Cardiac fibroblast (primary cell): ENCODE measurements at regions not wholly inside any gene's neighbourhood (a gene's known extent, or its start where the extent isn't known, plus 50 kb on each side); places are given as distances from the start of the nearest gene placed in this dataset.

Experiments used
- DNase-seq, 2 donors: peaks; one replicate each; pipeline versions ENCODE4 v3.0.0 to v3.0.0-alpha.2; 2010; ENCODE audit warnings: low read depth in 2 of 2
- H3K4me3 ChIP-seq, 2 donors: replicated peaks in 1 of 2; 1 replicate in 1 of 2; 2 replicates in 1 of 2; pipeline ENCODE4 v1.5.1; 2011; ENCODE audit warnings: low read depth in 2 of 2, low read length in 2 of 2, mild to moderate bottlenecking in 2 of 2, moderate library complexity in 1 of 2
- TF ChIP-seq, protein P1 (sequence below): IDR thresholded peaks from one replicate; pipeline ENCODE4 v1.5.1; 2011; ENCODE audit warnings: low read depth, mild to moderate bottlenecking, low read length, inconsistent platforms

DNA sequence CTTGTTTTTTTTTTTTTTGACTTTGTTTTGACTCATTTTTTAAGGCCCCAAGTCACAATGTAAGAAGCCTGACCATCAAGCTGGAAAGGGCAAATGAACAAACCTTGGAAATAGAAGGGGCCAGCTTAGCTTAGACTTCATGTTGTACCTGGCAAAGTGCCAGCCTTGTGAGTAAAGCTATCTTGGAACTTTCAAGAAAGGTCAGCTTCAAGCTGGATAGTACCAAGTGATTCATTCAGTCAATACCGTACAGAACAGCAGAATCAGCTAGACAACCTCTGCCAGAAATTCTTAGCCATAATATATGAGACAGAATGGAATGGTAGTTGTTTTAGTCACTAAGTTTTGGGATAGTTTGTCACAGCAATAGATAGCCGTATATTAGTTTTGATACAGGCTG, 1492.2 kb upstream of the TENM3 start:
- no peak overlapping the region for H3K4me3 ChIP-seq
- peak in 1 of 2 donors; percentile 0 for DNase-seq
- TF ChIP-seq, protein P1, sequence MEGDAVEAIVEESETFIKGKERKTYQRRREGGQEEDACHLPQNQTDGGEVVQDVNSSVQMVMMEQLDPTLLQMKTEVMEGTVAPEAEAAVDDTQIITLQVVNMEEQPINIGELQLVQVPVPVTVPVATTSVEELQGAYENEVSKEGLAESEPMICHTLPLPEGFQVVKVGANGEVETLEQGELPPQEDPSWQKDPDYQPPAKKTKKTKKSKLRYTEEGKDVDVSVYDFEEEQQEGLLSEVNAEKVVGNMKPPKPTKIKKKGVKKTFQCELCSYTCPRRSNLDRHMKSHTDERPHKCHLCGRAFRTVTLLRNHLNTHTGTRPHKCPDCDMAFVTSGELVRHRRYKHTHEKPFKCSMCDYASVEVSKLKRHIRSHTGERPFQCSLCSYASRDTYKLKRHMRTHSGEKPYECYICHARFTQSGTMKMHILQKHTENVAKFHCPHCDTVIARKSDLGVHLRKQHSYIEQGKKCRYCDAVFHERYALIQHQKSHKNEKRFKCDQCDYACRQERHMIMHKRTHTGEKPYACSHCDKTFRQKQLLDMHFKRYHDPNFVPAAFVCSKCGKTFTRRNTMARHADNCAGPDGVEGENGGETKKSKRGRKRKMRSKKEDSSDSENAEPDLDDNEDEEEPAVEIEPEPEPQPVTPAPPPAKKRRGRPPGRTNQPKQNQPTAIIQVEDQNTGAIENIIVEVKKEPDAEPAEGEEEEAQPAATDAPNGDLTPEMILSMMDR, result no peak

DNA sequence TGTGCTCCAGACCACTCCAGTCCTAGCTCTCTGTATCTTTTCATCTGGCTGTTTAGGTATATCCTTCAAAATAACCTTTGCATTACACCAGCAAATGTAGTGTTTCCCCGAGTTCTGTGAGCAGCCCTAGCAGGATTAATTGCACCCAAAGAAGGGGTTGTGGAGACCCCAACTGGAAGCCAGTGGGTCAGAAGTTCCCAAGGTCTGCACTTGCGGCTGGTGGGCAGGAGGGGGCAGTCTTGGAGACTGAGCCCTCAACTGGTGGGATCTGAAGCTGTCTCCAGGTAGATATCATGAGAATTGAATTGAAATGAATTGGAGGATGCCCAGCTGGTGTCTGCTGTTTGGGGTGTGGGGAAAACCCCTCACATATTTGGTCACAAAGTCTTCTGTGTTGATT, 1485.3 kb upstream of the TENM3 start:
- no peak overlapping the region for H3K4me3 ChIP-seq
- DNase-seq, result no peak
- TF ChIP-seq, protein P1, result no peak

DNA sequence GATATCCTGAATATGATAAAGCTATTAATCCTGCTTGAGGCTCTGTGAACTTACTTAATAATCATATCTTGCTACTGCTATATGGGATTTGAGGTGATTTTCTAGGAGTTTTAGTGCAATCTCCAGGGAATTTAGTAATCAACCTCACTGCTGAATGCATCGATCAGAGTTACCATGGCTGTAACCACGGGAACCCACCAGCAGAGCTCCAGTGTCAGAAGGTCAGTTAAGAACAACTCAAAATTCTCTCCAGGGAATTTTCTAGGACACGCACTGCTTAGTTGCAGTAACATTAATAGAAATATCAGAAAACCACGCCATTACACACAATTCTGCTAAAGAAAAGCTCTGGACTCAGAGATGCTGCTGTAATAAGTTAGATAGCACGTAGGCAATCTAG, 1477.2 kb upstream of the TENM3 start:
- TF ChIP-seq, protein P1, result no peak
- DNase-seq, result no peak
- H3K4me3 ChIP-seq, result no peak overlapping the region

DNA sequence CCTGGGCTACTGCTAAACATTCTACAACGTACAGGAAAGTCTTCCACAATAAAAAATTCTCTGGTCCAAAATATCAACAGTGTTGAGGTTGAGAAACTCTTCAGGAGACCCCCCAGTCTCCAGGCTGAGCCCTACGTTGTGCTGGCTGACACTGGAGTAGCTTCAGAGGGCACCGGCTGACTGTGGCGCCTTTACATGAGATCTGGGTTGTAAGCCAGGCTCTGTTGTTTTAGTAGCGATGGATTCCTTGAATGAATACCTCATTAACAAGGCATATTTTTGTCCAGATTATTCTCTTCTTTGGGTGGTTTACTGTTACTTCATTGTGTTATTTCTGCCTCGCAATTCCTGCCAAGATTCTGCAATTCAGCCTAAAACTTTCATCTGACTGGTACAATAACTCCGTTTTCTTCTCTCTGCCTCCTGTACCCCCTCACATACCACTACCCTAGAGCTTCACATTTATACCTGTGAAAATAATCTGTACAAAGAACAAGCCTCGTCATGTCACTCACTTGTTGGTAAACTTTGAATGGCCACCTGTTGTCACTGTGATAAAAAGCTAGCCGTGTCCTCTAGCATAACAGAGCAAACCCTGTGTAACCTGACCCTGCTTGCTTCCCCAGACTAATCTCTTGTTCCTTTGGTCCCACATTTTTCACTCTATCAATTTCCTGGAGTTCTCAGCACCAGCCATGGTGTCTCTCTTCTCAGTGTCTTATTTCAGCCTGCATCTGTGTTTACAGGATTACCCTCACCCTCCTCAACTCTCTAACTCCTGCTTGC, 1476.1 kb upstream of the TENM3 start:
- TF ChIP-seq, protein P1, result no peak
- DNase-seq, result no peak
- no peak overlapping the region for H3K4me3 ChIP-seq

DNA sequence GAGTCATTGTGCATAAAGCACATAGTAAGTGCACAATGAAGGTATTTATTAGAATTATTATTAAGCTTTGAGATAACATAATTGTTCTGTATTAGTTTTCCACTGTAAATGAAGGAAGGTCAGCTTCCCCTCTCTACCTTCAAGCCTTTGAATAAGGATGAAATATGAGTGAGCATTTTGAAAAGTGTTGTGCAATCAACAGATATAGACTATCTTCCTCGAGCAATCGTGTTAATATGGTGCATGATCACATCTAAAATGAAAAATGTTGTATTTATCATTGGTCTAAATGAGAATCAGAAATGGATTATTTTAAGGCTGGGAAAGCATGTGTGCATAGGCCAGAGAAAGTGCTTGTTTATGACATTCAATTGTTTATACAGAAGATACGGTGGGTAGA, 1474.6 kb upstream of the TENM3 start:
- TF ChIP-seq, protein P1, result no peak
- DNase-seq, result no peak
- no peak overlapping the region for H3K4me3 ChIP-seq

DNA sequence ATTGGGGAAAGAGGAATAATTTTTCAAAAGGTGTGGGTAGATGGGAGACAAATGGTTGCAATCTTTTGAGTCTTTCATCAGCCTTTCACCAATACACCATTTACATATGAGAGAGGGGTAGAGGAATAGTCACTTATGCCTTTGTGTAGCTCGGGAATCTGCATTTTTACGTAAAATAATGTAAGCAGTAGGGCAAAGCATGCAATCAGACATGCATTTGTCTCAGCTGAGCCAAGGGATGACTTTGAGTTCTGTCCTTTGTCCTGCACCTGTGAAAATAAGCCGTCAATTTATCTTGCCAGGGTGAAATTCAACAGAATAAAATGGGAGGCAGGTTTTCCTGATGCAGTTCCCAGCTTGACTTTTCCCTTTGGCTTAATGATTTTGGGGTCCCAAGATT, 1473.4 kb upstream of the TENM3 start:
- TF ChIP-seq, protein P1, result no peak
- DNase-seq, result no peak
- no peak overlapping the region for H3K4me3 ChIP-seq

DNA sequence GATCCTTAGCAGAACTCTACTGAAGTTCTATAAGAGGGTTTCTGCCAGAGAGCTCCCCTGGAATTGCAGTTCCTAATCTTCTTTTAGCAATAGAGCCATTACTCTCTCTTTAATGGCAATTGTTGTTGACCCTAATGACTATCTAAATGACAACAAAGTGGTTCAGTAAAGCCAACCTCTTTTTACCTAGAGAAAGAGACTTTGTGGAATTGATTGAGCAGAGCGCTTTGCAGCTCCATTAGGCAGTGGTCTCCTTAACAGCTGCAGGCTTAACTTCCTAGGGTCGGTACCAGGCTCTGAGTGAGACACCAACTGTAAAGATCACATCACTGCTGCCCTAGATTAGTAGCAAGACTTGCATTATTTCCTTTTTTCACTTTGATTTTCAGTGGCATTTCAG, 1472.9 kb upstream of the TENM3 start:
- no peak overlapping the region for H3K4me3 ChIP-seq
- TF ChIP-seq, protein P1, result no peak
- no peak for DNase-seq
